NCI-H1436 treated with DMSO at 0.1 percent for 48 hours (cell line): ENCODE measurements at regions not wholly inside any gene's neighbourhood (a gene's known extent, or its start where the extent isn't known, plus 50 kb on each side); places are given as distances from the start of the nearest gene placed in this dataset.

Experiments used
- DNase-seq: peaks from one replicate; lab custom pipeline; 2025; lab: John Stamatoyannopoulos, UW

DNA sequence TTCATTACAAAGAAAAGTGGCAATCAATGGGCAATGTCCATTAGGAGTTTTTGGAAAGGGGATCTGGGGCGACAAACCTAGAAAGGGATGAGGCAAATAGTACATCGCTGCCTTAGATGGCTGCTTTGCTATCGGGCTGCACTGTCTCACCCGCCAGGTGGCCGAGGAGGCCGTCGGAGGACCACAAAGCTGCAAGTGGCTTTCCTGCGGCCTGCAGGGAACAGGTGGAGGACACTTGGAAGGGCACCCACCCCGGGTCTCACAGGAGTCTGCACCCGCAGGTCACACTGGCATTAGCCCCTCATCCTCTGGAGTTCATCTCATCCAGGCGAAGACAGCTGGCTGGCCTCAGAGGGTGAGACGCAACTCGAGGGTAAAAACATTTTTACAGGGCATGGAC lies 1392.5 kb downstream of the AACS start:
- no peak for DNase-seq

DNA sequence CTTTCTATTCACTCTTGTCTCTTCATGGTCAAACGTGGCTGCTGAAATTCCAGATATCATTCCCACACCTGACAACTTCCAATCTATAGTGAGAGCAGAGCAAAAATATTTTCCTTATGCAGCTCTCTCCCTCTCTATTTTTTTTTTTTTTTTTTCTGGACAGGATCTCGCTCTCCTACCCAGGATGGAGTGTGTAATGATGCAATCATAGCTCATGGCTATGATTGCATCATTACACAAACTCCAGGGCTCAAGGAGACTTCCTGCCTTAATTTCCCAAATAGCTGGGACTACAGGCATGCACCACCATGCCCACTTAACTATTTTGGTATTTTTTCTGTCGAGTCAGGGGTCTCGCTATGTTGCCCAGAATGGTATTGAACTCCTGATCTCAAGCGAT lies 1398.9 kb downstream of the AACS start:
- no peak for DNase-seq

DNA sequence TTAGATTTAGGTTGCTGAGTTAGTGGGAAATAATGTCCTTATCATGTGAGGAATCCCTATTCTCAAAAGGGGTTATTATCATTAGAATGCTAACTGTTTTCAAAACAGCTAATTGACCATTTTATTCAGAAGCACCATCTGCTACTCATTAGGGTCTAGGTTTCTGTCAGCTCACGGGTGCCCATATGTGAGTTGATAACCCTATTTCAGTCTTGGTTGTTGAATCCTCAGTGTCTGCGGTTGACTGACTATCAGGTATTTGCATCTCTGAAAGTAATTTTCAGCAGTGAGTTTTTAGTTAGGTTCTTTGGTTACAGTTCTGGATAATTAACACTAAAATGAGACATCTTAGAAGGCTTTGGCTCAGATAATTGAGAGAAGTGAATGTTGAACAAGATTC lies 1404.0 kb downstream of the AACS start:
- DNase-seq = no peak

DNA sequence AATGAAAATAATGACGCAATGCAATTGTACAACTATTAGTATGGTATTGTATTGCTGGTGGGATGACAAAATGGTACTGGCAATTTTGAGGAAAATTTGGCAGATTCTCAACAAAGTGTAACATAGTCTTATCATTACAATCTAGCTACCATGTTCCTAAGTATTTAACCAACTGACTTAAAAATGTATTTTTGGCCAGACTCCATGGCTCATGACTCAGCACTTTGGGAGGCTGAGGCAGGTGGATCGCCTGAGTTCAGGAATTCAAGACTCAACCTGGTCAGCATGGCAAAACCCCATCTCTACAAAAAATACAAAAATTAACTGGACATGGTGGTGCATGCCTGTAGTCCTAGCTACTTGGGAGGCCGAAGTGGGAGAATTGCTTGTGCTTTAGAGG lies 1409.5 kb downstream of the AACS start:
- no peak for DNase-seq

DNA sequence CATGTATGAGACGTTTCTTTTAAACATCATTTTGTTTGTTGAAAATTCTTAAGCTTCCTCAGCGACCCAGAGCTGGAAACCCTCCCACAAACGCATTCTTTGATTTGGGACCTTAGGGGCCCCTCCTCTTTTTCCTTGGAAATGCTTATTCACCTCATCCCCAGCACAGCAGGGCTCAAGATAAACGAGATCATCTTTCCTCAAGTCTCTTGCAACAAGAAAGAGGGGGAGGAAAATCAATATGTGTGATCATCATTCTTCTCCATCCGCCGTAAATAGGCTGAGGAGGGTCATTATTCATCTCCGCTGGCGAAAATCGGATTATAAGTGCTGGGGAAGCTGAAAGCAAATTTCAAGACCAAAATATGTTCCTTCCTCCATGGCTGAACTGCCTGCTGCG lies 1415.2 kb downstream of the AACS start:
- no peak for DNase-seq

DNA sequence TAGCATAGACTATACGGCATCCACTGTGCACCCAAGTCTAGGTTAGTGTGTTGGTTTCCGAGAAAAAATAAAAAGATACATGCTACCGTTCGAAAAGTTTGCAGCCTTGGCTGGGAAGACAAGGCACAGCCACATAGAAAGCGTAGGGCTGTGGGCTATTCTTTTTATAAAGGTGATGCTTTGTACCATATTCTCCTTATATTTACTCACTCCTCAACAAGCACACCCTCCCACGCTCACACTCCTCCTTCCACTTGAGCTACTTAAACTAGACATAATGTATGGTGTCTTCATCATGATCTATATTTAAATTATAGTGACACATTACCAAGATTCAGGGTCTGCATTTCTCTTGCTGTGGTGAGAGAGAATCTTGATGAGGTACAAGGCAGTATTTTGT lies 1416.5 kb downstream of the AACS start:
- no peak for DNase-seq

DNA sequence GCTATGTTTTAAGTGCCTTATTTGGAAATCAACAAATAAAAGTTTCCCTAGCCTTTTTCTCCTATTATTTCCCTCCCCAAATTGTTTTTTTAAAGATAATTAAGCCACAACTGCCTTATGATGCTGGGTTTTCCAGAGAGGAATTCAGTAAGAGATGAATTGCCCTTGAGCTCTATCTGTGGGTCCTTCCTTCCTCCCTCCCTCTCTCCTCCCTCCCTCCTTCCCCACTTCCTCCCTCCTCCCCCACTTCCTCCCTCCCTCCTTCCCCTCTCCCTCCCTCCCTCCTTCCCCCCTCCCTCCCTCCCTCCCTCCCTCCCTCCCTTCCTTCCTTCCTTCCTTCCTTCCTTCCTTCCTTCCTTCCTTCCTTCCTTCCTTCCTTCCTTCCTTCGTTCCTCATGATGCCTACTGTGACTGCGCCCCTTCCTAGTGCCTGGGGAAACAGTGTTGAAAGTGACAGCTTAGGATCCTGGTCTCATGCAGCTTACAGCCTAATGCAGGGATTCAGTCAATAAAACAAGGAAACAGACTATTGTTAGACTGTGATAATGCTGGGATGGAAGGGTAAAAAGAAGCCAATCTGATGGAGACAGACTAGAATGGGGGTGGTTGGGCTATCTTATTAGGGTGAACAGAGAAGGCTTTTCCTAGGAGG lies 1417.1 kb downstream of the AACS start:
- DNase-seq = no peak

DNA sequence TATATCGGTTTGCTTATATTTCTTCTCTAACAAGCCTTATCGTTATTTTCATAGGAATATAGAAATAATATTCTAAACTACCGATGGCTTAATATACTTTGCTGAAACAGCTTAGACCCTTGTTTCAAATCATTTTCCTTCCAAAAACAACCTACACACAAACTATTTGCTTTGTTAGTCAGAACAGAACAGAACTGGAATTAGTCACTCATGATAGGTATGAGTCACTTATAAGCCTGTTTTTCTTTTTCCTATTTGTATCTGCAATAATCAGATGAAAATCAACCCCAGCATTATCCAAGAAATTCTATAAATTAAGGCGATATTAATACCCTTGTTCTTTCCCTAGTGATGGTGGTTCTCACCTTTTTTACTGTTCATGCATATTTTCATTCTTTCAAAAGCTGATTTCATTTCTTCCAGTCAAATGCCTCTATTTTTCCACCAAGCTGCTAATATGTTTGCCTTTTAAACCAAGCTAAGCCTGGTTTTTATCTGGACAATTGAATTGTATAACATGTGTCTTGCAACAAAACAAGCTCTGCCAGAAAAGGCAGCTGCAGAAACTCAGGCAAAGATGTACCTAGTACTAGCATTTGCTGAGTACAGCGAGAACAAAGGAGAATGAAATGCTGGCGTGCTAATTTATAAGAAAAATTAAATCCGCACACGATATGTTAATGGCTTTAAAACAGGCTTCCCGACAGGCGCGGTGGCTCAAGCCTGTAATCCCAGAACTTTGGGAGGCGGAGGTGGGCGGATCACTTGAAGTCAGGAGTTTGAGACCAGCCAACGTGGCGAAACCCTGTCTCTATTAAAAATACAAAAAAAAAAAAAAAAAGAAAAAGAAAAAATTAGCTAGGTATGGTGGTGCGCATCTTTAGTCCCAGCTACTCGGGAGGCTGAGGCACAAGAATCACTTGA lies 1418.2 kb downstream of the AACS start:
- no peak for DNase-seq

DNA sequence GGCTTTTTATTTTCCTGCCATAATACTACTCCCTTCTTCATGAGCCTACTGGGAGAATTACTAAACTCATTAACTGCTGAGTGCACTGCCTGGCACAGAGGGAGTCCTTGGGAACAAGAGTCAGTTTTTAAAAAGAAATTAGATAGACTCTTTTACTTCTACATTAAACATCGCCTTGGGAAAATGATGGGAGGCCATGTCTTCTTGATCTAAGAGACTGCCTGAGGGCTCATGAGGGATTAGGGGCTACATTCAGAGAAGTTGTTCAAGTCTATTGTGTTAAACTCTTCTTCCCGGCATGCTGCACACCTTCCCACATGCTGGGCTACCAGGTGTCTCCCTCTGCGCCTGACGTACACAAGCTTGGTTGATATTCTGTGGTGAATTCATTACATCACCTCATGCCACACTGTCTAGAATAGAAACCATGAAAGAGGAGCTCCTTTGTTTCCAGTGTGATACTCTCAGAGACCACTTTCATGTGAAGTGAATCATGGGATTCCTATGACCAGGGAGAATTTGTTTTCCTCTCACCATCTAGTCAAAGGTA lies 1422.3 kb downstream of the AACS start:
- no peak for DNase-seq

DNA sequence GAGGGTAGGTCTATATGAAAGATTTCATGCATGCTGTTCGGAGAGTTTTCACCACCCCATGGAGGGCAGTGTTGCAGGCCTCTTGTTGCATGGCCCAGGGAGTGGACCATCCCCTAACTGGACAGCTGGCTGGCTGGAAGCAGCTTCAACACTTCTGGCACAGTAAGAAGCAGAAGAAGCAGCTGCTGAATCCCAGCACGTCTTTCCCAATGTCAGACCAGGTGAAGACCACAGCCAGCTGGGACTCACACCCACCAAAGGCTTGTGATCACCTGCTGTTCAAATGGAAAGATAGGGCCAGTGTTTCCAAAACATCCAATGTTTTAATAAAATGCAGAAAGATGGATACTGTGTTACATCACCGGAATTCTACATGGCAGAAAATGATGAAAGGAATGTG lies 1423.6 kb downstream of the AACS start:
- DNase-seq = no peak

DNA sequence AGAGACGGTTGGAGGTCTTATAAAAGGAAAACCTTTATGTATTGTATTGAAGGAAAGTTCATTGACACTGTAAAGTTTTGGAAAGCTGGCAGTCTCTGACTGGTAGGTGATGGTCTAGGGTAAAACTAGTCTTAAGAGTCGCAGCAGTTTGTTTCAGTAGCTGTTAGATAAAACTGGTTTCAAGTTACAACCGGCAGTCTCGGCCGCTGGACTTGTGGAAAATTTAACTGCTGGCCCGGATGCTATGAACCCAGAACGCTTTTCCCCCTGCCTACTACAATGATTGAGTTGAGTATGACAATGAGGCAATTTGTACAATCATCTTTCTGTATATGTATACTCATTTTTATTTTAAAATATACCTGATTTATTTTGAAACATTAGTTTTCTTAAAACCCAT lies 1426.9 kb downstream of the AACS start:
- no peak for DNase-seq

DNA sequence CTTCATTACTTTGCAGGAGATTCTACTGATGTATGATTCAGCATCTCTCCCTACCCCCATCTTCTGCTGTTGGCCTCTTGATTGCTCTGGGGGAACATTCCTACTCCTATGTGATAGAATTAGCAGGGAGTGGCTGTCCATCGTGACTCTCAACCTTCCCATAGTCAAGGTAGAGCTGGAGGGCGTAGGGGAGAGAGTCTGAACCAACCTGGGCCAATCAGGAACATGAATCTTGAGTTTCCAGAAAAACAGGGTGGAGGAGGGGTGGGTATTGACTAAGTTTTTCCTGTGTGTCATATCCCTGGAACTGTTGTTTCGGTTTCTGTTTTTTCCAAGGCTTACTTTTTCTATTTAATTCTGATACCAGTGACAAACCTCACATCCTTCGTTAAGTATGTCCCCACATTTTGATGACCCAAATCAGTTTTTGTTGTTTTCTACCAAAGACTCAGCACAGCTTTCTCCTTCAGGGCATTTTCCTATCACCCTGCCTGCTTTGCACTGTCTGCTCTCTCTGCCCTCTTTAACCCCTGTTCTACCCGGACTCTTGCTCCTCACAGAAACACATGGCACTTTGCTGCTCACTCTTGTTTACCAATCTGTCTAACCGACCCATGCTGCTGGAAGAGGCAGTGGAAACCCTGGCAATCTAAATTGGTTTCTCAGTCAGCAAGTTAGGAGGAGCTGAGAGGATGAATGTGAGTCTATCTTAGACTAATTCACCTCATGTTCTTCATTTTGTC lies 1428.3 kb downstream of the AACS start:
- no peak for DNase-seq

DNA sequence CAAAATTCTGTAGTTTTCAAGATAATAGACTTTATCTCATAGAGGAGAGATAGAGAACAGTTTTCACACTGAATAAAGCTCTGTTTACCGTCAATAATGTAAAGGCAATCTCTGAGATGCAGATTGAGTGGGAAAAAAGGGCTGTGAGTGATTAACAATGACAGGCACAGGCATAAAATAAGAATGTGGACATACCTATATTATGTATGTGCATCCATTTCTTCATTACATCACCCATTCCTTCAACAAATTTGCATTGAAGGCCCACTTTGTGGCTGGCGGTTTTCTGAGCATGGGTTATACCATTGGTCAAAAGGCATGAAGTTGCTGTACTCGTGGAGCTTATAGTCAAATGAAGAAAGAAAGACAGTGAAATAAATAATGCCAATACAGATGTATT lies 1431.0 kb downstream of the AACS start:
- no peak for DNase-seq

DNA sequence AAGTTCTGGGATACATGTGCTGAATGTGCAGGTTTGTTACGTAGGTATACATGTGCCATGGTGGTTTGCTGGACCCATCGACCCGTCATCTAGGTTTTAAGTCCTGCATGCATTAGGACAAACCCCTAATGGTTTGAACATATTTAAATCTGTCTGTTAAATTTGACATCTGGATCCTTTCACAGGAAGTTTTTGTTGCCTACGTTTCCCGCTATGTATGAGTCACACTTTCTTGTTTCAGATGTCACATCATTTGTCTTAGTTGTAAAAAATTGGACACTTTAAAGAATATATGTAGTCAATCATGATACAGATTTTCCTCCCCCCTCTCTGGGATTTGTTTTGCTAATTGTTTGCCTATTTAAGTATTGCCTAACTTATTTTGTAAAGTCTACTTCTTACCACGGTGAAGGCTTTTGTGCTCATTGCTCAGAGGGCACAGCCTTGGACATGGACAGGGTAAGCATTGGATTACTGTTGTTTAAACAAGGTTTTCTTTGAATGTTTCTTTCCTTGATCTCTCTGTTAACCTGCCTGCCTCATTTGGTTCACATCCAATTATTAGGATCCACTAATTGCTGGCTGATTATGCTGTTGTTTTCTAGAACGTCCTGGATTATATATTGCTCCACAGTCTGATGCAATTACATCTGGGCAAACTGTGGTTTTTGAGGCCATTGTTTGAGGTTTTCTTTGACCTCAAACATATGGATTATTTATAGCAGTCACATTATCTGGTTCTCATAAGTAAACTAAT lies 1441.4 kb downstream of the AACS start:
- DNase-seq = no peak

DNA sequence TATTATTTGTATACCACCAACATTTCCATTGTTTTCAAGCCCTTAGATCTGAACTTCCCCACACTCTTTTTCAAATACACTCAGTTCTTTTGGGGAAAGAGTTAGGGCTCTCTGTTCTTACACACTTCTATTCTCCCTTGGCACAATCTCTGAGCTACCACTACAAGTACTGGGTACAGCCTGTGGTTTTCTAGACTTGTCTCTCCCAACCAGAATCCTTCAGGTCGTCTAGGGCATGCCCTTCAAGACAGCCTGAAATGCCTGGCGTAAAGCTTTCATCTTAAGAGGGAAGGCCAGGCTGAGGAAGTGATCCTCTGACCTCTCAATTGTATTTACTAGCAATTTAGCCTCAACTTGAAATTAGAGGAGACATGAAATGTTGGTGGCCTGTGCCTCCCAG lies 1442.0 kb downstream of the AACS start:
- no peak for DNase-seq

DNA sequence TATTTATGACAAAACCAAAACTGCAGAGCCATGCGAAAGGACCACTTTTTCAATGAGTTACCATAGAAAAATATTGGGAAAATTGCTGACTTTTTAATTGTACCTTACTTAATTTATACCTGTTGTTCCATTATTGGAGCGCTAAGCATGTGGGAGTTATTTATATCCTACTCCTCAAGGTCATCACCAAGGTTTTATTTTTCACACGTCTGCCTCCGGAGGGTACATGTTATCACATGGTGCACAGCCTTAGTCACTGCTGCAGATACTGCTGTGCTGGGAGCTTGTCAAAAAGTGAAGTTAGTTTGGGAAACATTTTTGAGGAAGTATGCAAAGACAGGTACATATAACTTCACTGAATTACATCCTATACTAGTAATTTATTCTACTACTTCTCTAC lies 1444.3 kb downstream of the AACS start:
- DNase-seq = no peak

DNA sequence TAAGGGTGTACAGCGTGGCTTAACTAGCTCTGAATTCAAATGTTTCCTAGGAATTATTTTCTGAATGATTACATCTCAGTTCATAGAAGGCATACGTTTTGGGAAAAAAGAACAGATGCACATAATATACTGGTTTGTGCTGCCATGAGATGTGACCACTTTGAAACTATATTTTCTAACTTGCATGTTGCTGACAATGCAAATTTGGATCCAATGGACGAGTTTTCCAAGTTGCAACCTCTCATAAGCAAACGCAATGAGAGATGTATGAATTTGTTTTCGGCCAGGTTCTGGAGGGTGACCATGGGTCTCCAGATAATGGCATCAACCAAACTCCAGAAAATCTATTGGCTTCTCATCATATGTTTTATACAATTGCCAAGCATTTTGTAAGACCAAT lies 1445.4 kb downstream of the AACS start:
- no peak for DNase-seq

DNA sequence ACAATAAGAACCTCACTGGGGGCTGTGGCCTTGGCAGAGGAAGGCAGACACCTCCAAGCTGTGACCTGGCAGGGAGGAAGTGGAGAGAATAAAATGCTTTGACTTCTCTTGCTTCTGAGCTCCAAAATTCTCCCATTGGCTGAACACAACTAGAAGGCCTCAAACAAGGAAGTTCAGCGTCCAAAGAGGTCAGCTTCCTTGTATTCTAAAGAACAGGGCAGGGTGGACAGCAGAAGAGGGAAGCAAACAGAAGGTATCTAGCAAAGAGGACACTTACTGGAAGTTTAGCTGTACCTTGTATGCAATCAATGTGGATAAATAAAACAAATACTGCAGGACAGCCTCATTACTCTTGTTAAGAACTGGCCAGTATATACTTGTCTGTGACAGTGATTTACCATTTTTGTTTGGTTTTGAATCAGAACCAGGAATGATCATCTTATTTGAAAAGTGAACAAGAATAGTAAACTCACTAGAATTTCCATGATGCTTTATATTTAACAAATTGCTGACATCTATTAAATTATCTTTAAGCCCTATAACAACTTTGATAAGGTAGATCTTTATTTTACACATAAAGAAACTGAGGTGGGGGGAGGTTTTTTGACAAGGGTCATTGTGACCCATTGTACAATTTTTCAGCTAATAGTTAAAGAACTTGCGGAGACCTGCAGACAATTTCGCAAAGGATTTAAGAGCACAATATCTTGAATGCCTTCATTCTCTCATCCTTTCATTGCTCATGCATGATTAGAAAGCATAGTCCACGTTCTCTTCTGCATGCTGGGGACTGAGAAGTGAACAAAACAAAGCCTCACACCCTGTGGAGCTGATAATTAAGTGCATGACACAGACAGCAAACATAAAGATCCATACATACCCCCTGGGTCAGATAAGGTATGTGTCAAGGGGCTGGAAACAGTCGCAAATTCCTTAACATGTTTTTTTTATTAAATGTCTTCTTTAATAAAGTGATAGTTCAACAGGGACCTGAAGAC lies 1448.0 kb downstream of the AACS start:
- no peak for DNase-seq

DNA sequence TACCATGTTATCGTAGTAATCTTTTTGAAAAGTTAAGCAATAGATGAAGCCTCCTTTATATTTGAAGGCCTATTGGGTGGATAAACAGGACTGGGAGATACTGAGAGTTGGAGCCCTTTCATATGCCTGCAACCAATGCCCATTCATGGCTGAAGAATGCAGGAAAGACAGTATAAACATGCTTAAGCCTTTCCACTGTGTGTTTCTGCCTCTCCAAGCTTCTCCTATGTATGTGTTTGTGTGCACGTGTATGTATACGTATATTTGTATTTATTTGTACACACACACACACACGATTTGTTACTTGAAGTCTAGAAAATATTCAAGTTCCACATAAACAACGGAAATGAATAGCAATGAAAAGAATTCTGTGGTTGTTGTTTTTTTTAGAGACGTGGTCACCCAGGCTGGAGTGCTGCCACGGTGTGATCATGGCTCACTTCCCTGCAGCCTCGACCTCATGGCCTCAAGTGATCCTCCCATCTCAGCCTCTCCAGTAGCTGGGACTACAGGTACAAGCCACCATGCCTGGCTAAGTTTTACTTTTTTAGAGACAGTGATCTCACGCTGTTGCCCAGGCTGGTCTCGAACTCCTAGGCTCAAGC lies 1453.5 kb downstream of the AACS start:
- DNase-seq = no peak

DNA sequence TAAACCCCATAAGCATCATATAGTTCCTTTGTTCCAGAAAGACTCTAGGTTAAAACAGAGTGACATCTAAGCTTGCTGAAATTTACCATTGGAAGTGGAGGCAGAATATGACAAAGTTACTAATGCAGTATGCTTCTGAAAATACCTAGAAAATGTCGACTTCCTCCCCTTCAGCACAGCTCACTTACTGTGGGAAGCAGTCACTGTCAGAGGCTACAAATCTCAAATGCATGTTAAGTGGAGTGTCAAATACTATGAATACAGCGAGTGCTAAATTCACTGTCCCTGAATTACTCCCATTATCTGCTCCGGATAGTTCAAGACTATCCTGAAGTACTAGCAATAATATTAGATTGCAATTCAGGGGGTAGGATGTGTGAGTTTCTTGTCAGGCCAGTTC lies 1454.6 kb downstream of the AACS start:
- no peak for DNase-seq
